ENCODE measurements at regions not wholly inside any gene's neighbourhood (a gene's known extent, or its start where the extent isn't known, plus 50 kb on each side); places are given as distances from the start of the nearest gene placed in this dataset.

DNA sequence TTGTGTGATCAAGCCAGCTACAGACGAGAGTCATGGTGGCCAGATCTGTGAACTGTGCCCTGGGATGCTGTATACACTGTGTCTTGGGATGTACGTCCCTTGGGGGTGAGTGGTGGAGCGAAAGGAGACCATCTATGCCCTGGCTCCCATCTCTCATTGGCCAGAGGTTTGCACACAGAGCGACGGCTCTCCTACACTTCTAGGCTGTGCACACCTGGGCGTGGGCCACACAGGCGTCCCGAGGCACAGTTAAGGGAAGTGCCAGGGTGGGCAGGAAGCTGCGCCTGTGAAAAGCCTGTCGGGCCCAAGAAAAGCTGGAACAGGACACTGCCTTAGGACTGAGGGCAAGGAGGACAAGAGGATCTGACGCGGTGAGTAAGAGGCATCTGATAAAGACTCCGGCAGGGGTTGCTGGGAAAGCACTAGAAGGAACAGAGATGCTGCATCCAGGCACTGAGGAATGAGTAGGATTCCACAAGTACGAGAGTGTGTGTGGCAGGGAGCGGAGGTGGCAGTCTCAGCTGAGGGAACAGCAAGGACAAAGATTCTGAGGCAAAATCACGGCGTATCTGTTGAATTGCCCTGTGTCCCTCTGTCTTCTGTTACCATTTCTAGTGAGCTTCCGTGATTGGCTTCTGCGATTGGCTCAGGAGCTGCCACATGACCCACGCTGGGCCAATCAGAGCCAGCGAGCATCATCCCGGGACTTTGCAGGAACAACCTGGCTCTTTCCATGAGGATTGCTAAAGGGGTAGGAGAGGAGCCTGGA, 67.9 kb upstream of the ZBTB40 start:
- Histone ChIP-seq H3K4me3 (no peak overlapping the region), H3K9me3 (no peaks in the 10 kb centered on the region), H3K4me1 (no peaks in the 10 kb centered on the region), H3K36me3 (no peaks in the 10 kb centered on the region), H3K27me3 (peaks cover 0 to 76% (median 45%) of the 10 kb centered on the region in 7 donors), H3K27ac (no peak overlapping the region)
- WGBS, 2 donors = 74 to 77% methylated on average over 22 of the region's 22 CpGs
- DNase-seq (no peak), ATAC-seq (no peak)
- intact Hi-C loops (cut with DNase I) = no loop called here
- no peak for TF ChIP-seq CTCF (IDR thresholded peaks at IDR 0.05)

GRCh38 chr1:22385537-22385936, 66.1 kb upstream of the ZBTB40 start:
- TF ChIP-seq CTCF (IDR thresholded peaks at IDR 0.05) = no peak
- no peak overlapping the region for H3K4me3 ChIP-seq
- ATAC-seq (no peak), DNase-seq (no peak)
- WGBS, 2 donors = 59 to 75% methylated on average over 4 of the region's 4 CpGs
- H3K36me3 ChIP-seq = no peaks in the 10 kb centered on the region
- H3K4me1 ChIP-seq = no peaks in the 10 kb centered on the region
- no peak overlapping the region for H3K27ac ChIP-seq
- H3K27me3 ChIP-seq = peaks cover 0 to 78% (median 33%) of the 10 kb centered on the region in 7 donors
- H3K9me3 ChIP-seq = no peaks in the 10 kb centered on the region
- intact Hi-C loops (cut with DNase I) = no loop called here

DNA sequence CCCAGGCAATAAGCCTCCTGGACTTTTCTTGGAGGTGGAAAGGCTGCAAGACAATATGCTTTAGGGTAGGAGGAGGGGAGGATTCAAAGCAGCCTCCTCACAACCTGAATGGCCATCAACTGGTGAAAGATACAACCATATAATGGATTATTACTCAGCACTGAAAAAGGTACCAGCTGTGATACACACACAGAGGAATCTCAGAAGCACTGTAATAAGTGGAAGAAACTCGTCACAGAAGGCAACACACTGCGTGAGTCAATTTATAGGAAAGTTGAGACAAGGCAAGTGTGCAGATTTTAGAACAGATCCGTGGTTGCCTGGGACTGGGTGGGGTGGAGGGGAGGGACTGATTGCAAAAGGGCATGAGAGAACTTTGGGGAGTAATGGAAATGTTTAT, 64.9 kb upstream of the ZBTB40 start:
- DNase-seq (no peak), ATAC-seq (no peak)
- Histone ChIP-seq H3K27ac (no peak overlapping the region), H3K4me3 (no peak overlapping the region), H3K9me3 (no peaks in the 10 kb centered on the region), H3K4me1 (no peaks in the 10 kb centered on the region), H3K27me3 (peaks cover 0 to 73% (median 31%) of the 10 kb centered on the region in 7 donors), H3K36me3 (no peaks in the 10 kb centered on the region)
- intact Hi-C loops (cut with DNase I) = no loop called here
- WGBS, 2 donors = 80% methylated on average over 3 of the region's 3 CpGs
- no peak for TF ChIP-seq CTCF (IDR thresholded peaks at IDR 0.05)

DNA sequence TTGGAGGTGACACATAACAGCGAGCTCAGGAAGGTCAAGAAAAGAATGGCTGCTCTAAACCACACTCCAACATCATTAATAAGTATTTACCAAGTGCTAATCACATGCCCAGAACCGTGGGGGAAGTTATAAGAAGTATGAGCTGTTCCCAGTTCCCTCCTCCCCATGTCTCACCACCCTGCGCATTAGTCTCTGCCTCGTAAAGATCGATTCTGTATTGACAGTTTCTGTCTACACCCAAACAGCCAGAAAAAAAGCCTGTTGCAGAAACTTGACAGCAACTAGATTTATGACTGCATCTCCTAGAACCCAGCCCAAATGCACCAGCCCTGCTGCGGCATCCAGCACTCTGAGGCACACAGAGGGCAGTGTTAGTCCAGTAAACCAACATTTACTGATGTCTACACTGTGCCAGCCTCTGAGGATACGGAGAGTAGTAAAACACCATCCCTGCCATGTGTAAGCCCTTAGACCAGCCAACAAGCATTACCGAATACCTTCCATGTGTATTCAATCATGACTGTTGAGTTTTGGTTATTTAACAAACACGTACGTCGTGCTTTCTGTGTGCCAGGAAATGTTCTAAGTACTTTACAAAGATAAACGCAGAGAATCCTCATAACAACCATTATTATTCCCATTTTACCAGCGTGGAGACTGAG, 63.6 kb upstream of the ZBTB40 start:
- Histone ChIP-seq H3K4me1 (no peaks in the 10 kb centered on the region), H3K27me3 (peaks cover 0 to 68% (median 37%) of the 10 kb centered on the region in 7 donors), H3K9me3 (no peaks in the 10 kb centered on the region), H3K4me3 (no peak overlapping the region), H3K27ac (no peak overlapping the region), H3K36me3 (no peaks in the 10 kb centered on the region)
- no peak for ATAC-seq
- TF ChIP-seq CTCF (IDR thresholded peaks at IDR 0.05) = no peak
- intact Hi-C loops (cut with DNase I) = no loop called here
- DNase-seq = no peak
- 57 to 64% methylated on average over 13 of the region's 13 CpGs for WGBS, 2 donors
